HG03565 (cell line): ENCODE measurements at regions not wholly inside any gene's neighbourhood (a gene's known extent, or its start where the extent isn't known, plus 50 kb on each side); places are given as distances from the start of the nearest gene placed in this dataset.

Source experiments
- ATAC-seq: cut with Tn5 transposase; IDR thresholded peaks from one replicate; pipeline ENCODE4 v1.9.1; 2021; ENCODE audit warnings: mild to moderate bottlenecking, moderate library complexity; ENCODE audit not compliant: unreplicated experiment

DNA sequence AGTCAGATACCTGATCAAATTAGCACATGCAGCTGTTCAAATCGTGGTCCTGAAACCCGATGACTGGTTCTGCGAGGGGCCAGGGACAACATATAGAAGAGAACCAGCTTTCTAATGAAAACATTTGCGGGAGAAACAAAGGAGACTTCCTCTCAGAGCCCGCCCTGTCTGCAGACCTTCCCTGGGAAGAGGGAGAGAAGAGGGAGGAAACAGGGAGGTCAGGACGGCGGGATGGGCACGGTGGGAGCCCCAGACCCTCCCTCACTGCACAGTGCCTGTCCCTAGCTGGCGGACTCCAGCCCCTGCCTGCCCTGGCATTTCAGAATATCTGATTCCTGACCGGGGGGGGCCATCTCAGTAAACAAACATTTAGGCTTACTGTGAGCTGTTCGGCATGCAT is 317.3 kb downstream of the FOXL1 start:
- no peak for ATAC-seq

- no peak for ATAC-seq
Measured at GRCh38 chr16:86896976-86897375, 318.6 kb downstream of the FOXL1 start.

DNA sequence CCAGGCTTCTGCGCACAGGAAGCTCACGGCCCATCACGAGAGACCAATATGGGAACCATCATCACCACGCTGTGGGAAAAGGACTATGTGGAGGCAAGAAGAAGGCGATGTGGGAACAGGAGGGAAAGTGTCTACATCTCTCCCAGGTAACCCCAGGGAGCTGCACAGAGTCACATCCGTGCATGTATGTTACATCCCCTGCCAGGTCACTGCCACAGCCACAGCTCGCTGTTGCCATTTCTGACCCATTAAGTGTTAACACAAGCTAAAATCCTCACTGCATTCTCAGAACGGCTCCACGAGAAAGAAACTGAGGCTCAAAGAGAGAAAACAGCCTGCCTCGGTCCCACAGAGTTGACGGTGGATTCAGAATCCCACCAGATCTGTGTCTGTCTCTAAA is 319.1 kb downstream of the FOXL1 start:
- no peak for ATAC-seq

- ATAC-seq: no peak
Measured at GRCh38 chr16:86898386-86898785, 320.0 kb downstream of the FOXL1 start.

GRCh38 chr16:86899151-86899550 is 320.8 kb downstream of the FOXL1 start:
- no peak for ATAC-seq

DNA sequence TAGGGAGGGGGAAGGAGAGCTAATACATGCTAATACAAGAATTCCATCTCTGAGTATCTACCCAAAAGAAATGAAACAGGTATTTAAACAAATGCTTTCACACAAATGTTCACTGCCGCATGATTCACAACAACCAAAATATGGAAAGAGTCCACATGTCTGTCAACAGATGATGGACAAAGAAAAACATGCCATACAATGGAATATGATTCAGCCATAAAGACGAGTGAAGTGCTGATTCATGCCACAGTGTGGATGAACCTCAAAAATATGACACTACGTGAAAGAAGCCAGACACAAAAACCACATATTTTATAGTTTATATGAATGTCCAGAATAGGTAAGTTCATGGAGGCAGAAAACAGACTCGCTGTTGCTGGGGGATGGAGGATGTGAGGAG is 321.4 kb downstream of the FOXL1 start:
- ATAC-seq: no peak

- ATAC-seq: no peak
Measured at GRCh38 chr16:86901483-86901882, 323.1 kb downstream of the FOXL1 start.

- no peak for ATAC-seq
Measured at GRCh38 chr16:86902656-86903001, 324.3 kb downstream of the FOXL1 start.

DNA sequence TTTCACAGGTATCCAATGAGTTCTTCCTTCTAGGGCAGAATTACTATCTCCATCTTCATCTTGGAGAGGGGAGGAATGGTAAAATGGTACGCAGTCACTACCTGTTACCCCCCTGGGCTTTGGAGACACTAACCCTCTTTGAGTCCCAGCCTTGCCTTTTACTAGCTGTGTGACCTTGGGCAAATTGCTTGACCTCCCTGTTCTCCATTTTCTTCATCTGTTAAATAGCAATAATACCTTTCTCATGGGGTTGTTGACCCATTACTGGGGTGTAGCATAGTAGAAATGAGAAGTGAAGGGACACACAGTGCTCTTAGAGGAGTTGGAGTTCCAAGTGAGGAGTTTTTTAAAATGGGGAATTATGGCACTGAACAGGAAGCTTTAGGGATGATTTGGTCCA is 324.7 kb downstream of the FOXL1 start:
- ATAC-seq: no peak

DNA sequence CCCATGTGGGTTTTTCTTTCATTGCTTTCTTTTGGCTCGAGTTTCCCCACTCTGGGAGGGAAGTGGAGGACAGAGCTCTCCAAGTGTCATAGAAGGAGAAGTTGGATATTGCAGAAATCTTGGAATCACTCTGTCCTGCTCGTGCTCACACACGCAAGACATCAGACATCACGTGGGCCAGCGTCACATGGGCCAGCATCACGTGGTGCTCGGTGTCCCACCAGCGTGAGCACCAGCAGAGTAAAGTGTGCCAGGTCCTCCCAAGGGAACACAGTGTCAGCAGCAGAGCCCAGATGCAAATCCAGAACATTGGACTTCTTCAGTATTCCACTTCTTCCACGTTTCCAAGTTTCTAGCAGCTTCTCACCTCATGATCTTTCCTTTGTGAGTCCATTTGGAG is 327.0 kb downstream of the FOXL1 start:
- ATAC-seq: no peak

- no peak for ATAC-seq
Measured at GRCh38 chr16:86906623-86907022, 328.3 kb downstream of the FOXL1 start.

- no peak for ATAC-seq
Measured at GRCh38 chr16:86909359-86910160, 331.2 kb downstream of the FOXL1 start.

DNA sequence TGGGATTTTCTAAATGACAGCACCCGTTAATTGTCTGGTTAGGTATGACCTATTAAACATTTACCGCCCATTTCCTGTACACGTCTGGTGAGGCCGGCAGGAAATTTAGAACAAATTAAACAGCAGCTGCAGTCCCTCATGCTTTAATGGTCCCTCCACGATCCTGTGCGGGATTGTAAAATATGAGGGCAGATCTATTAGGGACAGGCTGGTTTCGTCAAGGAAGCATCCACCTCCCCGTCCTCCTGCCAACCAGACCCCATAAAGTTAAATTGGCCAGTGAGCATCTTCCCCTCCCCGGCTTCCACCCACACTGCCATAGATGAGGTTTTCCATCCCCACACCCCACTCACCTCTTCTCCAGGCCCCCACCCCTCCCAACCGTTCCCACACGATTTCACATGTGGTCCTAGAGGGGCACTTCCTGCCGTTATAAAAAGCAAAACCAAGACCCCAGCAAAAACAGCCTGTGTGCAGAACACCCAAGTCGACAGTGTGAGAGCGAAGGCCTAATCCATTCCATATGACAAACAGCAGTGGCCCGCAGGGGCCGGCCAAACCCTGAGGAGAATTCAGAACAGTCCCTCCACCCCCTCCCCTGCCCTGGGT is 331.9 kb downstream of the FOXL1 start:
- no peak for ATAC-seq

DNA sequence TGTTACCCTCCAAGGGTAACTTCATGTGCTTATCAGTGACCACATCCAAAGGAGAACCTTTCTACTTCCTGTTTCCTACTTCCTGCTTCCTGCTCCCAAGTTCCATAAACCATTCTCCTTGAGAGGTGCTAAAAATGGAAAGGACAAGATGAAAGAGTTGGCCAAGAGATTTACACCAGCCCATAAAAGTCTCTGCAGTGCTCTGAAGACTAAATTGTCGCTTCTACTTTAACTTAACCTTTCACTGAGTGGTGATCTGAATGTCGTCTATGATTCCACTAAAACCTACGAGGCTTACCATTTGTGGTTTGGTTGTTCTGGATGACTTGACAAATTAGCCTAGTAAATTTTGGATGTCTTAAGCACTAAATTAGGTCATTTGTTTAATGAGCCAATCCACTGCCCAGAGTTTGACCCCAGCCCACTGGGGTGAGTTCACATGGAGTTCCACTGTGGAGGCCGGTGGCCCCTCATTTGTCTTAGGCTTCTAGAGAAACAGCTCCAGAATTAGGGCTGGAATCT is 333.1 kb downstream of the FOXL1 start:
- ATAC-seq: no peak

DNA sequence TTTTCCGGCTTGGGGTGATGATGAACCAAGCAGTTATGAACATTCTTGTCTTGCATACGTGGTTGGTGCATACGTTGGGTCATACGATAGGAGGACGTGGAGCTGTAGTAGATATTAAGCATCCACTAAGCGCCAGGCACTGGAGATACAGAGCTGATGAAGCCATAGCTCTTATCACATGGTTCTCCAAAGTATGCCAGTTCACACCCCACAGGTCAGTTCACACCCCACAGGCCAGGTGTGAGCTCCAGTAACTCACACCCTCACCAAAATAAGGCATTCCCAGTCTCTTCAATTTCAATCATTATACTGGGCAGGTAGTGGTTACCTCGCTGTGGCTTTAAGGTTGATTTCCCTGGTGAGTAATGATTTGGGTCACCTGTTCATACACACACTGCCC is 335.5 kb downstream of the FOXL1 start:
- ATAC-seq: no peak

DNA sequence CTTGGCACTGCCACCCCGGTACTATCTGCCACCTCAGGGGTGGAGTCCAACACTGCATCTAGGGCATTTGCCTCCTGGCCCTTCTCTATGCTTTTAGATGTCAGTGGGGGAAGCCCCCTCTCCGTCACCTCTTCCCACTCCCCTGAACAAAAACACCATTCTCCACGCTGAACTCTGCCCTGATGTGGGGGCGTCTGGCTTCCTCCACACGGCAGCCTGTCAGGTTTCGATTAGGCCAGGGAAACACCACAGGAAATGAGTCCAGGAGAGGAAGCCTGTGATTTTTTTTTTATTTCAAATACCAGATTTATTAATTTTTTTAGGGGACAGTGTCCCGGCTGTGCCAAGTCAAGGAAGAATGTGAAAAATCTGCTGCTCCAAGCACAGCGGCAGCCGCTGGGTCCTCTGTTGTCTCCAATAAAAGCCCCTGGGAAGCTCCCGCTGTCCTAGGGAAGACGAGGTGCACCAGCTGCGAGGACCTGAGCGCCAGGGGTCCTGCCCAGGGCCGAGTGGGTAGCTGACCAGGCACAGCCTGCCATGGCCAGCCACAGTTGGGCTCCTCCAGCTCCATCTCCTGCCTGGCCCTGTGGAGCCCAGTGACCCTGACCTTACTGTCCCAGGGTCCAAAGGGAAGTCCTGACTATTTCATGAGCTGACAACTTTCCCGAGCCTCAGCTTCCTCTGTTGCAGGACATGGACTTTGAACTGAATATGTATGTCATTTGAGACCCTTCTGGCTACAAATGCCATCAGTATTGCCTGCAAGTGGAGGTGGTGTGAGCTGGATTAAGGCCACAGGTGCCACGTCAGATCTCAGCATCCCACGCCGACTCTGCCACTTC is 336.7 kb downstream of the FOXL1 start:
- no peak for ATAC-seq

DNA sequence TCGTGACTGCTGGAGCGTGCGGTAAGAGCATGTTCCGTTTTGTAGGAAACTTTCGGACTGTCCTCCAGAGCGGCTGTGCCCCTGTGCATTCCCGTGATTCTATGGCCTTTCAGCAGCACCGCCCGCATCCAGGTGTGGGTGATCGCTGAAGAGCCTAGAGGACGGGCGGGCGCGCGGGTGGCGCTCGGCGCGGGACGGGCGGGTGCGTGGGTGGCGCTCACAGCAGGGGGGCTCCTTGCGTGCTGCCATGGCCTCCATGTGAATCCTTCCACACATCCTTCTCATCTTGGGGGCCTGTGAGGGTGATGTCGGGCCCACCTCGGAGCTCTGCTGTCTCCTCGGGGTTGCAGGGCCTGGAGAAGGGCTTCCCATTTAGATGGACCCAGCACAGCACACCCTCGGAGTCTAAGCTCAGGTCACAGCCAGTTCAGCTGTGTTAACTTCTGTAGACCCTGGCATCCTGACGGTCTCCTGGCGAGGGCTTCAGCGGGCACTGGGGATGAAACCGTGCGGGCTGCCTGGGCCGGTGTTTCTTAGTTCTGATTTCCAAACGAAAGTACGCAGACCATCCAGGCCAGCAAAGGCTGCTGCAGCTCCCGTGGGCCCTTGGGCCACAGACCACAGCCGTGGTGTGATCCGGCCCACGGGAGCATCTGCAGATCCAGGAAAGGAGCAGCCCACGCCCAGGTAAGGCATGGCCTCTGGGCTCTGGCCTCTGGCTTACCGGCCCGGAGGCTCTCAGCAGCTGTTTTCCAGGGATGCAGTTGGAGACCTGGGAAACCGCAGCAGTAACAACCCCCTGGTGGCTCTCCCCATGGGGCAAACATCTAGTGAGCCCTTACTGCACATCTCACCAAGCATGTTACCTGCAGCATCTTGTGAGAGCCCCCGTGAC is 339.4 kb downstream of the FOXL1 start:
- no peak for ATAC-seq

GRCh38 chr16:86918637-86919036 is 340.3 kb downstream of the FOXL1 start:
- no peak for ATAC-seq

DNA sequence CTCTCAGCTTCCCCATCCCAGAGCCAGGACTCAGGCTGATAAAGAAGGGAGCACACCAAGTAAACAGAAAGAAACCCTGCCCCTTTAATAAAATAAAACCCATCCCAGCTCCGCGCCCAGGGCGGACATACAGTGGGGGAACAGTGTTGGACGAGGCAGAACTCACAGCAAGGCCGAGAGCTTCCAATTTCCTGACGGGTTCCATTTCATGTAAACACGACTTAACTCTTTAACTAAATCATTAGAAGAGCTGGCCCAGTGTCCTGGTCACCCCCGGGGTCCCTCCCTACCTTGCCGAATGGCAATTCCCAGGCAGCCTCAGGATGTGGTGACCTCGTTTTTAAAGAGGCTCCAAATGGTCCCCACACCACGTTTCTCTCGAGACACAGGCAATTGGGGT is 340.7 kb downstream of the FOXL1 start:
- no peak for ATAC-seq

- no peak for ATAC-seq
Measured at GRCh38 chr16:86919578-86920305, 341.4 kb downstream of the FOXL1 start.
